ENCODE measurements at regions not wholly inside any gene's neighbourhood (a gene's known extent, or its start where the extent isn't known, plus 50 kb on each side); places are given as distances from the start of the nearest gene placed in this dataset.
"Not testable (repeated sequence)": the region's sequence is repeated elsewhere in the genome, so short reads cannot be mapped to it uniquely, and the experiment has no call there.

GRCh38 chr4:100889898-100890297 is 372.1 kb upstream of the EMCN start:
- TF ChIP-seq POLR2A (IDR thresholded peaks at IDR 0.05; ENCODE audit: low read length) (no peak), GATA1 (IDR thresholded peaks at IDR 0.05; ENCODE audit: low read depth, low read length) (no peak)
- DNase-seq, result no peak

- DNase-seq, result no peak
- no peak for TF ChIP-seq GATA1 (IDR thresholded peaks at IDR 0.05; ENCODE audit: low read depth, low read length)
- TF ChIP-seq POLR2A (IDR thresholded peaks at IDR 0.05; ENCODE audit: low read length), result no peak
Measured at GRCh38 chr4:100889401-100889800, 371.6 kb upstream of the EMCN start.

- DNase-seq, result no peak
- TF ChIP-seq POLR2A (IDR thresholded peaks at IDR 0.05; ENCODE audit: low read length) (no peak), GATA1 (IDR thresholded peaks at IDR 0.05; ENCODE audit: low read depth, low read length) (no peak)
Measured at GRCh38 chr4:100882661-100883060, 364.8 kb upstream of the EMCN start.

GRCh38 chr4:100881283-100881682 is 363.5 kb upstream of the EMCN start:
- DNase-seq, result no peak
- no peak for TF ChIP-seq POLR2A (IDR thresholded peaks at IDR 0.05; ENCODE audit: low read length)
- no peak for TF ChIP-seq GATA1 (IDR thresholded peaks at IDR 0.05; ENCODE audit: low read depth, low read length)

GRCh38 chr4:100880011-100880410 is 362.2 kb upstream of the EMCN start:
- peak in 1 of 2 experiments; percentile 20 for DNase-seq
- TF ChIP-seq POLR2A (IDR thresholded peaks at IDR 0.05; ENCODE audit: low read length) (no peak), GATA1 (IDR thresholded peaks at IDR 0.05; ENCODE audit: low read depth, low read length) (no peak)

GRCh38 chr4:100879471-100879870 is 361.6 kb upstream of the EMCN start:
- TF ChIP-seq GATA1 (IDR thresholded peaks at IDR 0.05; ENCODE audit: low read depth, low read length) (no peak), POLR2A (IDR thresholded peaks at IDR 0.05; ENCODE audit: low read length) (no peak)
- DNase-seq, result no peak

- no peak for DNase-seq
- TF ChIP-seq POLR2A (IDR thresholded peaks at IDR 0.05; ENCODE audit: low read length) (no peak), GATA1 (IDR thresholded peaks at IDR 0.05; ENCODE audit: low read depth, low read length) (no peak)
Measured at GRCh38 chr4:100876546-100876945, 358.7 kb upstream of the EMCN start.

GRCh38 chr4:100875296-100876068 is 357.7 kb upstream of the EMCN start:
- no peak for TF ChIP-seq POLR2A (IDR thresholded peaks at IDR 0.05; ENCODE audit: low read length)
- TF ChIP-seq GATA1 (IDR thresholded peaks at IDR 0.05; ENCODE audit: low read depth, low read length), result no peak
- no peak for DNase-seq

- no peak for TF ChIP-seq GATA1 (IDR thresholded peaks at IDR 0.05; ENCODE audit: low read depth, low read length)
- TF ChIP-seq POLR2A (IDR thresholded peaks at IDR 0.05; ENCODE audit: low read length), result no peak
- DNase-seq, result no peak
Measured at GRCh38 chr4:100872811-100873210, 355.0 kb upstream of the EMCN start.

- TF ChIP-seq POLR2A (IDR thresholded peaks at IDR 0.05; ENCODE audit: low read length) (no peak), GATA1 (IDR thresholded peaks at IDR 0.05; ENCODE audit: low read depth, low read length) (no peak)
- DNase-seq, result no peak
Measured at GRCh38 chr4:100870940-100871772, 353.3 kb upstream of the EMCN start.

GRCh38 chr4:100869276-100869675 is 351.5 kb upstream of the EMCN start:
- no peak for DNase-seq
- TF ChIP-seq POLR2A (IDR thresholded peaks at IDR 0.05; ENCODE audit: low read length) (no peak), GATA1 (IDR thresholded peaks at IDR 0.05; ENCODE audit: low read depth, low read length) (no peak)

- DNase-seq, result not testable (repeated sequence)
Measured at GRCh38 chr4:100868281-100868680, 350.5 kb upstream of the EMCN start.

GRCh38 chr4:100852326-100852725 is 334.5 kb upstream of the EMCN start:
- DNase-seq, result no peak
- TF ChIP-seq POLR2A (IDR thresholded peaks at IDR 0.05; ENCODE audit: low read length) (no peak), GATA1 (IDR thresholded peaks at IDR 0.05; ENCODE audit: low read depth, low read length) (no peak)

- no peak for TF ChIP-seq POLR2A (IDR thresholded peaks at IDR 0.05; ENCODE audit: low read length)
- TF ChIP-seq GATA1 (IDR thresholded peaks at IDR 0.05; ENCODE audit: low read depth, low read length), result no peak
- no peak for DNase-seq
Measured at GRCh38 chr4:100849319-100849718, 331.5 kb upstream of the EMCN start.

GRCh38 chr4:100848841-100849240 is 331.0 kb upstream of the EMCN start:
- no peak for DNase-seq
- TF ChIP-seq POLR2A (IDR thresholded peaks at IDR 0.05; ENCODE audit: low read length), result no peak
- TF ChIP-seq GATA1 (IDR thresholded peaks at IDR 0.05; ENCODE audit: low read depth, low read length), result no peak

Data from erythroblast (primary cell).